ENCODE measurements at regions not wholly inside any gene's neighbourhood (a gene's known extent, or its start where the extent isn't known, plus 50 kb on each side); places are given as distances from the start of the nearest gene placed in this dataset.

DNA sequence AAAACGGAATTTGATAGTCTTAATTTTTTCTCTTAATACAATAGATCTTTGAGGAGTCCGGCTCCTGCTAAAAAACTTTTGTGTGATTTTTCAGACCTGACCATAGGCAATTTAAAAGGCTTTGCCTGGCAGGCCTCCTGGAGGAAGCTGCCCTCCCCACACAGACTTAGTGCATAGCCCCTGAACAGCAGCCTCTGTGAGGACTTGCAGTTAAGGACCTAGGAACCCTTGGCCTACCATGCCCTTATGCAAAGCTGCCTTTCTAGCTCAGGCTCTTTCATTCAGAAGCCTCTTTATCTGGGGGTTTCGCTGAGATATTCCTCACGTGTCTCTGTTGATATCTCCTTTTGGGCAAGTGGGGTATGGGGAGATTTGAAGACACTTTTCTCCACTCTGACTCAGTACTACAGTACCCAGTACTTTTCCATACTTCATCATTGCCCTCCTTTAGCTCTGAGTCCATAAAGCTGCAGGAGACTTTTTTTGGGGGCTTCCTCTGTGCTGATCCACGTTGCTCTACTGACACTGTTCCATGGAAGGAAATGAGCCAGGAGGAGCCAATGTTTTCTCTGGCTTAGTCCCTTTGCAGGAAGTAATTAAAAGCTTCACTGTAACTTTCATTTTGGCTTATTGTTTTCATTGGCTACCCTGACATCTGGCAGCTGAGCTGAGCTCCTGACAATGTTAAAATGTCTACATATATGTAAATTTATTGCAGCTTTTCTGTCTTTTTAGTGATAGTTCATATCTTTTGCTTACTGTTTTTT is 283.1 kb downstream of the TDRD3 start:
- TF ChIP-seq, protein P1, sequence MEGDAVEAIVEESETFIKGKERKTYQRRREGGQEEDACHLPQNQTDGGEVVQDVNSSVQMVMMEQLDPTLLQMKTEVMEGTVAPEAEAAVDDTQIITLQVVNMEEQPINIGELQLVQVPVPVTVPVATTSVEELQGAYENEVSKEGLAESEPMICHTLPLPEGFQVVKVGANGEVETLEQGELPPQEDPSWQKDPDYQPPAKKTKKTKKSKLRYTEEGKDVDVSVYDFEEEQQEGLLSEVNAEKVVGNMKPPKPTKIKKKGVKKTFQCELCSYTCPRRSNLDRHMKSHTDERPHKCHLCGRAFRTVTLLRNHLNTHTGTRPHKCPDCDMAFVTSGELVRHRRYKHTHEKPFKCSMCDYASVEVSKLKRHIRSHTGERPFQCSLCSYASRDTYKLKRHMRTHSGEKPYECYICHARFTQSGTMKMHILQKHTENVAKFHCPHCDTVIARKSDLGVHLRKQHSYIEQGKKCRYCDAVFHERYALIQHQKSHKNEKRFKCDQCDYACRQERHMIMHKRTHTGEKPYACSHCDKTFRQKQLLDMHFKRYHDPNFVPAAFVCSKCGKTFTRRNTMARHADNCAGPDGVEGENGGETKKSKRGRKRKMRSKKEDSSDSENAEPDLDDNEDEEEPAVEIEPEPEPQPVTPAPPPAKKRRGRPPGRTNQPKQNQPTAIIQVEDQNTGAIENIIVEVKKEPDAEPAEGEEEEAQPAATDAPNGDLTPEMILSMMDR (IDR thresholded peaks at IDR 0.05): no peak
- TF ChIP-seq POLR2AphosphoS5 (IDR thresholded peaks at IDR 0.05) (no peak), POLR2A (IDR thresholded peaks at IDR 0.05) (no peak)
